ENCODE measurements at regions not wholly inside any gene's neighbourhood (a gene's known extent, or its start where the extent isn't known, plus 50 kb on each side); places are given as distances from the start of the nearest gene placed in this dataset.

- Histone ChIP-seq H3K27ac (ENCODE audit: low read depth in 1 of 2, low read length in 2 of 2) (no peak overlapping the region), H3K9me3 (ENCODE audit: control insufficient read depth in 1 of 2, insufficient read depth in 1 of 2, low read length in 2 of 2) (peaks cover 0 to 3% of the 10 kb centered on the region in 2 experiments), H3K4me1 (ENCODE audit: insufficient read depth, low read length) (no peaks in the 10 kb centered on the region), H3K27me3 (ENCODE audit: control insufficient read depth in 1 of 2, insufficient read depth in 2 of 2, low read length in 2 of 2) (peaks cover 0 to 3% of the 10 kb centered on the region in 2 experiments), H3K4me3 (ENCODE audit: low read length) (no peak overlapping the region), H3K36me3 (ENCODE audit: insufficient read depth, low read length) (no peaks in the 10 kb centered on the region)
- Mint-ChIP-seq H3K4me1 (ENCODE audit: low read depth) (no peaks in the 10 kb centered on the region), H3K36me3 (ENCODE audit: low read depth) (no peaks in the 10 kb centered on the region), H3K27me3 (peaks cover 19% of the 10 kb centered on the region), H3K4me3 (no peak overlapping the region), H3K27ac (no peak overlapping the region), H3K9me3 (no peaks in the 10 kb centered on the region)
- ChIA-PET CTCF (interaction anchor here (1.1 kb wide), 1 partner anchor 11 kb away, joined by 3 read pairs; no protein-coding TSS in a partner anchor), POLR2A (no interaction called here)
- no peak for TF ChIP-seq CTCF (IDR thresholded peaks at IDR 0.05)
- ATAC-seq (ENCODE audit: poor library complexity) (no peak), DNase-seq (no peak)
- intact Hi-C loops (cut with DNase I, micrococcal nuclease), result no loop called here
These were observed 308.5 kb upstream of the RASGRP1 start for GRCh38 chr15:38873158-38873557.

DNA sequence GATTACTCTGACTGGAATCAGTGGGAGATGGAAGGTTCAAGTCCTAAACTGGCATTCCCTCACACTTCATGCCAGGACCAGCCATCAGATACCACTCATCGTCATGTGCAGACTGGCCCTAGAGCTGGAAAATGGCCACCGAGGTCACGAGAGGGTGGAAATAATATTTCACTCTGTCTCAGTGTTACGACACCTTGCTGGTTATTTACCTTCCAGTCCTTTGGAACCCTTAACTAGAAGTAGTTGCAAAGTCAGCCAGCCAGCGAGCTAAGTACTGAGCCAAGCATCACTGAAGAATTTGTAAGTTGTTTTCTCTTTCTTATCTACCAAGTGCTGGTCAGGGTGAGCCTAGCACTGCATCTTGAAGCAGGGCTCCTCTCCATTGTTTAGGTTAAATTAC lies 309.9 kb upstream of the RASGRP1 start:
- ChIA-PET CTCF (no interaction called here), POLR2A (no interaction called here)
- Histone ChIP-seq H3K4me3 (ENCODE audit: low read length) (no peak overlapping the region), H3K36me3 (ENCODE audit: insufficient read depth, low read length) (no peaks in the 10 kb centered on the region), H3K9me3 (ENCODE audit: control insufficient read depth in 1 of 2, insufficient read depth in 1 of 2, low read length in 2 of 2) (peaks cover 0 to 3% of the 10 kb centered on the region in 2 experiments), H3K4me1 (ENCODE audit: insufficient read depth, low read length) (no peaks in the 10 kb centered on the region), H3K27ac (ENCODE audit: low read depth in 1 of 2, low read length in 2 of 2) (no peak overlapping the region), H3K27me3 (ENCODE audit: control insufficient read depth in 1 of 2, insufficient read depth in 2 of 2, low read length in 2 of 2) (peaks cover 0 to 3% of the 10 kb centered on the region in 2 experiments)
- no peak for TF ChIP-seq CTCF (IDR thresholded peaks at IDR 0.05)
- no peak for DNase-seq
- intact Hi-C loops (cut with DNase I, micrococcal nuclease), result no loop called here
- no peak overlapping the region for H3K4me3 Mint-ChIP-seq
- ATAC-seq (ENCODE audit: poor library complexity), result no peak
- H3K4me1 Mint-ChIP-seq (ENCODE audit: low read depth), result no peaks in the 10 kb centered on the region
- H3K36me3 Mint-ChIP-seq (ENCODE audit: low read depth), result no peaks in the 10 kb centered on the region
- H3K9me3 Mint-ChIP-seq, result no peaks in the 10 kb centered on the region
- H3K27ac Mint-ChIP-seq, result no peak overlapping the region
- H3K27me3 Mint-ChIP-seq, result peaks cover 13% of the 10 kb centered on the region

DNA sequence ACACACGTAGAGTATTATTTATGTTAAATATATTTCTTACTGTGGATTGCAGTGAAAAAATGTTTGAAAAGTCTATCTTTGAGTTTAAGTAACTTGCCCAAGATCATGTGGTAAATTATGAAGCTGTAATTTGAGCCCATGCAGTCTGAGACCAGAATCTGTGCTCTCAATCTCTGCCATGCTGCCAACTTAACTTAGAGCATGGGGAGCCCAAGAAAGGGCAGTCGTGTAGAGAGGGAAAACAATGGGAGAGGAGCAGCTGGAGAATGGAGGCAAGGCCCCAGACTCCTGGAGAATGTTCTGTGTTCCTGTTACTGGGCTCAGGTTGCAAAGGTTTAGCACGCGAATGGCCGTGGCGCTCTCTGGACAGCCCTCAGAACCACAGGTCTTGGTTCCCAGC lies 311.6 kb upstream of the RASGRP1 start:
- intact Hi-C loops (cut with DNase I, micrococcal nuclease), result no loop called here
- Mint-ChIP-seq H3K4me1 (ENCODE audit: low read depth) (no peaks in the 10 kb centered on the region), H3K27me3 (peaks cover 7% of the 10 kb centered on the region), H3K4me3 (no peak overlapping the region), H3K9me3 (no peaks in the 10 kb centered on the region), H3K36me3 (ENCODE audit: low read depth) (no peaks in the 10 kb centered on the region), H3K27ac (no peak overlapping the region)
- Histone ChIP-seq H3K36me3 (ENCODE audit: insufficient read depth, low read length) (no peaks in the 10 kb centered on the region), H3K9me3 (ENCODE audit: control insufficient read depth in 1 of 2, insufficient read depth in 1 of 2, low read length in 2 of 2) (peaks cover 0 to 3% of the 10 kb centered on the region in 2 experiments), H3K27ac (ENCODE audit: low read depth in 1 of 2, low read length in 2 of 2) (no peak overlapping the region), H3K4me1 (ENCODE audit: insufficient read depth, low read length) (no peaks in the 10 kb centered on the region), H3K4me3 (ENCODE audit: low read length) (no peak overlapping the region), H3K27me3 (ENCODE audit: control insufficient read depth in 1 of 2, insufficient read depth in 2 of 2, low read length in 2 of 2) (peaks cover 0 to 3% of the 10 kb centered on the region in 2 experiments)
- POLR2A ChIA-PET, result no interaction called here
- ATAC-seq (ENCODE audit: poor library complexity) (no peak), DNase-seq (no peak)
- CTCF ChIA-PET, result no interaction called here
- no peak for TF ChIP-seq CTCF (IDR thresholded peaks at IDR 0.05)

All from CD4-positive, alpha-beta T cell (primary cell).